ENCODE measurements at regions not wholly inside any gene's neighbourhood (a gene's known extent, or its start where the extent isn't known, plus 50 kb on each side); places are given as distances from the start of the nearest gene placed in this dataset.
"Not testable (repeated sequence)": the region's sequence is repeated elsewhere in the genome, so short reads cannot be mapped to it uniquely, and the experiment has no call there.

GRCh38 chr9:65405253-65405652 is 120.2 kb upstream of the FOXD4L5 start:
- H3K36me3 ChIP-seq: no peaks in the 10 kb centered on the region
- H4K20me1 ChIP-seq: no peaks in the 10 kb centered on the region
- H3K4me1 ChIP-seq: no peaks in the 10 kb centered on the region
- H3K9me3 ChIP-seq: no peaks in the 10 kb centered on the region
- no peak overlapping the region for H3K9ac ChIP-seq
- H3K4me3 ChIP-seq: no peak overlapping the region
- H3K4me2 ChIP-seq: no peak overlapping the region
- H3K27ac ChIP-seq: no peak overlapping the region
- TF ChIP-seq Cebpa-rat (IDR thresholded peaks at IDR 0.05): no peak
- H3K27me3 ChIP-seq: no peaks in the 10 kb centered on the region

GRCh38 chr9:65404232-65405006 is 119.4 kb upstream of the FOXD4L5 start:
- no peaks in the 10 kb centered on the region for H3K4me1 ChIP-seq
- no peak overlapping the region for H3K4me2 ChIP-seq
- no peaks in the 10 kb centered on the region for H3K36me3 ChIP-seq
- no peak overlapping the region for H3K9ac ChIP-seq
- no peaks in the 10 kb centered on the region for H4K20me1 ChIP-seq
- no peak for TF ChIP-seq Cebpa-rat (IDR thresholded peaks at IDR 0.05)
- no peaks in the 10 kb centered on the region for H3K27me3 ChIP-seq
- no peaks in the 10 kb centered on the region for H3K9me3 ChIP-seq
- no peak overlapping the region for H3K27ac ChIP-seq
- no peak overlapping the region for H3K4me3 ChIP-seq

- Histone ChIP-seq H3K27me3 (no peaks in the 10 kb centered on the region), H3K9me3 (no peaks in the 10 kb centered on the region), H3K27ac (no peak overlapping the region), H3K4me1 (no peaks in the 10 kb centered on the region), H3K4me3 (no peak overlapping the region), H3K9ac (no peak overlapping the region), H3K36me3 (no peaks in the 10 kb centered on the region), H4K20me1 (no peaks in the 10 kb centered on the region), H3K4me2 (no peak overlapping the region)
- TF ChIP-seq Cebpa-rat (IDR thresholded peaks at IDR 0.05): no peak
Observed at GRCh38 chr9:65403721-65404120, 118.7 kb upstream of the FOXD4L5 start.

- not testable (repeated sequence) for H3K27me3 ChIP-seq, H3K4me2 ChIP-seq, H4K20me1 ChIP-seq, H3K9ac ChIP-seq, H3K4me1 ChIP-seq, H3K36me3 ChIP-seq, H3K27ac ChIP-seq, H3K4me3 ChIP-seq, H3K9me3 ChIP-seq
Observed at GRCh38 chr9:65403072-65403471, 118.1 kb upstream of the FOXD4L5 start.

GRCh38 chr9:65402206-65402870 is 117.3 kb upstream of the FOXD4L5 start:
- H3K4me1 ChIP-seq, H4K20me1 ChIP-seq, H3K4me2 ChIP-seq, H3K27ac ChIP-seq, H3K27me3 ChIP-seq, H3K9ac ChIP-seq, H3K4me3 ChIP-seq, H3K36me3 ChIP-seq, H3K9me3 ChIP-seq: not testable (repeated sequence)

GRCh38 chr9:65401456-65402045 is 116.5 kb upstream of the FOXD4L5 start:
- H4K20me1 ChIP-seq, H3K27ac ChIP-seq, H3K36me3 ChIP-seq, H3K4me1 ChIP-seq, H3K27me3 ChIP-seq, H3K4me3 ChIP-seq, H3K9ac ChIP-seq, H3K4me2 ChIP-seq, H3K9me3 ChIP-seq: not testable (repeated sequence)

- Histone ChIP-seq H3K9ac (no peak overlapping the region), H3K36me3 (no peaks in the 10 kb centered on the region), H3K4me2 (no peak overlapping the region), H3K4me3 (no peak overlapping the region), H3K4me1 (no peaks in the 10 kb centered on the region), H3K27me3 (no peaks in the 10 kb centered on the region), H4K20me1 (no peaks in the 10 kb centered on the region), H3K27ac (no peak overlapping the region), H3K9me3 (no peaks in the 10 kb centered on the region)
- TF ChIP-seq Cebpa-rat (IDR thresholded peaks at IDR 0.05): no peak
Observed at GRCh38 chr9:65400886-65401285, 115.9 kb upstream of the FOXD4L5 start.

GRCh38 chr9:65397763-65398719 is 113.0 kb upstream of the FOXD4L5 start:
- H3K4me2 ChIP-seq, H3K4me1 ChIP-seq, H3K9ac ChIP-seq, H3K9me3 ChIP-seq, H3K27me3 ChIP-seq, H3K4me3 ChIP-seq, H4K20me1 ChIP-seq, H3K36me3 ChIP-seq, H3K27ac ChIP-seq: not testable (repeated sequence)

GRCh38 chr9:65397226-65397625 is 112.2 kb upstream of the FOXD4L5 start:
- H3K4me2 ChIP-seq, H3K36me3 ChIP-seq, H3K9ac ChIP-seq, H3K4me3 ChIP-seq, H3K9me3 ChIP-seq, H3K4me1 ChIP-seq, H3K27ac ChIP-seq, H4K20me1 ChIP-seq, H3K27me3 ChIP-seq: not testable (repeated sequence)

GRCh38 chr9:65396601-65397000 is 111.6 kb upstream of the FOXD4L5 start:
- not testable (repeated sequence) for H3K36me3 ChIP-seq, H3K27ac ChIP-seq, H3K27me3 ChIP-seq, H3K4me1 ChIP-seq, H3K9me3 ChIP-seq, H3K4me3 ChIP-seq, H3K9ac ChIP-seq, H4K20me1 ChIP-seq, H3K4me2 ChIP-seq

- not testable (repeated sequence) for H3K9me3 ChIP-seq
Observed at GRCh38 chr9:65395789-65396188, 110.8 kb upstream of the FOXD4L5 start.

GRCh38 chr9:65395121-65395520 is 110.1 kb upstream of the FOXD4L5 start:
- not testable (repeated sequence) for H3K9ac ChIP-seq, H3K27ac ChIP-seq, H4K20me1 ChIP-seq, H3K27me3 ChIP-seq, H3K9me3 ChIP-seq, H3K4me1 ChIP-seq, H3K36me3 ChIP-seq, H3K4me3 ChIP-seq, H3K4me2 ChIP-seq

More at GRCh38 chr9:65395789-65396188, 110.8 kb upstream of the FOXD4L5 start:
- H3K36me3 ChIP-seq, H3K4me2 ChIP-seq, H3K4me3 ChIP-seq, H3K4me1 ChIP-seq, H4K20me1 ChIP-seq, H3K27ac ChIP-seq, H3K9ac ChIP-seq, H3K27me3 ChIP-seq: not testable (repeated sequence)

GRCh38 chr9:65393111-65393810 is 108.3 kb upstream of the FOXD4L5 start:
- not testable (repeated sequence) for H3K9me3 ChIP-seq, H3K4me2 ChIP-seq, H3K27me3 ChIP-seq, H3K4me3 ChIP-seq, H3K36me3 ChIP-seq, H4K20me1 ChIP-seq, H3K27ac ChIP-seq, H3K4me1 ChIP-seq, H3K9ac ChIP-seq
